HAP-1 (cell line): ENCODE measurements at regions not wholly inside any gene's neighbourhood (a gene's known extent, or its start where the extent isn't known, plus 50 kb on each side); places are given as distances from the start of the nearest gene placed in this dataset.

Source experiments
- DNase-seq, 2 experiments: peaks; one replicate each; pipeline ENCODE4 v3.0.0-alpha.2; 2016 to 2020; ENCODE audit warnings: low spot score in 2 of 2
- H3K27me3 ChIP-seq: fragments of 250-450 bp; sonication (Bioruptor Pico); 2 replicates; pipeline ENCODE4 v1.5.1; 2020; ENCODE audit warnings: low read depth, mild to moderate bottlenecking, moderate library complexity
- H3K36me3 ChIP-seq: fragments of 250-450 bp; sonication (Bioruptor Pico); replicated peaks from 2 replicates; pipeline ENCODE4 v1.5.1; 2020; ENCODE audit warnings: mild to moderate bottlenecking
- H3K4me1 ChIP-seq: fragments of 250-450 bp; sonication (Bioruptor Pico); 2 replicates; pipeline ENCODE4 v1.5.1; 2020; ENCODE audit warnings: mild to moderate bottlenecking
- H3K4me3 ChIP-seq: fragments of 250-450 bp; sonication (Bioruptor Pico); 2 replicates; pipeline ENCODE4 v1.5.1; 2020; ENCODE audit warnings: mild to moderate bottlenecking, moderate library complexity
- H3K9me3 ChIP-seq: fragments of 250-450 bp; sonication (Bioruptor Pico); 2 replicates; pipeline ENCODE4 v1.5.1; 2020; ENCODE audit warnings: mild to moderate bottlenecking, moderate library complexity
- in situ Hi-C: fragments of 300-500 bp; cut with MboI; formaldehyde crosslinking; loops from 3 replicates; pipeline ENCODE4 v1.14.3; 2020; ENCODE audit warnings: low sequenced_read_pairs, inconsistent platforms, mixed read lengths

DNA sequence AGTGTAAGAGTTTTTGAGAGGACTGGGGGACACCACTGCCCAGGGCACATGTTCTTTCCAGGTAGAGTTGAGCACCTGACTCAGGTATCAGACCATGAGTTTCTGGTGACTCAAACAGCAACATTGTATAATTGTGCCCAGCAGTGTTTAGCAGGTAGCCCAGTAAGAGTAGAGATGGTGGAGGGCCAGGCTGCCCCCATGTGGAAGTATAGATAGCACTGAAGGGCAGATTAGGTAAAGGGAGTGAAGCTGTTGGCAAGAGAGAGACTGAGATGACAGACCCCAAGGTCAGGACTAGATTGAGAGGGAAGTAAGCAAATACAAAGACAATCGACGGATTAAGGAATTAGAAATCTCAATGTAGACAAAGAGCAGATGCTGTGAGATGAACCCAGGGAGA is 74.6 kb downstream of the TRIM42 start:
- no peaks in the 10 kb centered on the region for H3K9me3 ChIP-seq
- DNase-seq: no peak
- H3K4me1 ChIP-seq: no peaks in the 10 kb centered on the region
- H3K27me3 ChIP-seq: 0 out of 2 replicates have a peak, but pooled peaks cover 3% of the 10 kb centered on the region
- no peak overlapping the region for H3K4me3 ChIP-seq
- H3K36me3 ChIP-seq: no peaks in the 10 kb centered on the region
- in situ Hi-C loops: no loop called here

DNA sequence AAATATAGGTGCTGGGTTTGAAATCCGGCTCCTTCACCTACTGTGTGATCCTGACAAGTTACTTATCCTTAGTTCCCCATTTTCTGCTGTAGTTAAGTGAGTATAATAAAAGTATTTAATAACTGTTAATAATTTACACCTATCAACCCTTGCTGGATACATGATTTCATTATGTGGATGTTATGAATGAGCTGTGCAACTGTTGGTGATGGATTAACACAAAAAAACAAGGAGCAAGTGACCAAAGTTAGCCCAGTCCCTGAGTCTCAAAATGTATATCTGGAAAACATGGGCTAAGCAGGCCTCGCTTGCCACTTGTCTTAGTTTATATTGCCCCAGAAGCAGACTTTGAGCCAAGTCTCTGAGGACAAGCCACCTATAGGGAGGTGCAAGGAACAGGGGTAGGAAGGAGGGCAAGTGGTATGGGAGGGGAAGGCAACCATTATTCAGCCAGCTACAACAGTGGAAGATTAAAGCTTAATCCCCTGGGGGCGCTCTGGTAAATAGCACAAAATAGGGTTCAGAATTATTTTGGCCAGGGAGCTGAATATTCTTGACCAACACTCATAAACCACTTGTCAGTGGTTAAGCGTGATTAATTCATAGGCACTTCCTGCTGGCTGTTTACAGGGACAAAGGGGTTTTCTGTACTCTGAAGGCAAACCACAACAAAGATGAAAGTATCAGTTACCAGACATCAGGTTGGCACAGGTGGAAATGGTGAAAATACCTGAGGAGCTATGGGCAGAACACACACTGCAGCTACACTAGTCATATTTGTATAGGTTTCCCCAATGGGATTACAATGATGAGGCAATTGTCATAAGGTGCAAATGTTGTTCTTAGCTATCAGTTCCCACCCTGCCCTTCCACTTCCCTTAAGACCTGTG is 76.2 kb downstream of the TRIM42 start:
- Histone ChIP-seq H3K27me3 (0 out of 2 replicates have a peak, but pooled peaks cover 3% of the 10 kb centered on the region), H3K4me3 (no peak overlapping the region), H3K9me3 (no peaks in the 10 kb centered on the region), H3K4me1 (no peaks in the 10 kb centered on the region), H3K36me3 (no peaks in the 10 kb centered on the region)
- no peak for DNase-seq
- in situ Hi-C loops: no loop called here

DNA sequence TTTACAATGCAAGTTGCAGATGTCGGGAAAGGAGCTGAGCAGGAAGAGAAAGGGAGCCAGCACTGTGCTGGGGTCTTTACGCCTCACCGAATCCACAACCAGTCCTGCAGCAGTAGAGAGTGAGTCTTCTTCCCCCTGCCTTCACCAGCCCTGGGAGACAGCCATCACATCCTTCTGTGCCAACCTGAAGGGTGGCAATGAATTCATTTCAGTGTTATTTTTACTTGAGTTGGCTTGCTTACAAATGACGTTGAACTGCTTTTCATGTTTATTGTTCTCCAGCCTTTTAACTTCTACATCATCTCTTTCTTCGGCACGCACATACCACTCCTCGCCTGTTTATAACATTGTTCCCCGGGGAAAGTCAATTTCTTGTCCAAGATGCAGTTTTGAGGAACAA is 77.1 kb downstream of the TRIM42 start:
- DNase-seq: no peak
- in situ Hi-C loops: no loop called here
- Histone ChIP-seq H3K36me3 (no peaks in the 10 kb centered on the region), H3K9me3 (no peaks in the 10 kb centered on the region), H3K27me3 (0 out of 2 replicates have a peak, but pooled peaks cover 3% of the 10 kb centered on the region), H3K4me3 (no peak overlapping the region), H3K4me1 (no peaks in the 10 kb centered on the region)

DNA sequence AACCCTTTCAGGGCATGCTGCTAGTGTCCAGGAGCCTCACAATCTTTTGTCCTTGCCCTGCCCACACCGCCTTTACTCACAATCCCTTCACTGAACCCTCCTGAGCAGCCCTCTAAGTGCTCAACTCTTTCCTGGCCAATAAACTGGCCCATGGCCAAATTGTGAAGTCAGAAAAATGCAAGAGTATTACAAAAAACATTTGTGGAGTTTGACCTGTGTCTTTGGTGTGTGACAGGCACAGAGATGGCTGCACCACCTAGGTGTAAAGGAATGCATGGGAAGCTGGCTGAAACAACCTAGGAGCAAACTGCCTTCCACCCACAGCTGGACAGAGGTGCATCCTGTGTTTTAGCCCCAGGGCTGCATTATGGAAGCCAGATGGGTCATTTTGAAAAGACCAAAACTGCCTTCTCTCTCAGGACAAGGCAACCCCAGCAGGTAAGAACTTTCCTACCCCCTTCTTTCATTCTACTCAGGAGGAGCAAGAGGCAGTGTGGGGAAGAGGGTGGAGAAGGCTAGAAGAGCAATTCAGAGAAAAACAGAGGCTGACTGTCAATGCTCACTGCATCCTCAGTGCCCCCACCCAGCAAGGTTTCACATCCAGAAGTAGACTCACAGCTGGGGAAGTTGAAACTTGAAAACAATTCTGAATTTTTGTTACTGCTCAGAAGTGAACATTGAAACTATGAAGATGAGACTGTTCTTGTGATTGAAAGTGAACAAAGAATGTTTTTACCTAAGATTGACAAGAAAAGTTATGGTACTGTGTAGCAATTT is 78.6 kb downstream of the TRIM42 start:
- no peak for DNase-seq
- Histone ChIP-seq H3K4me1 (no peaks in the 10 kb centered on the region), H3K4me3 (no peak overlapping the region), H3K9me3 (no peaks in the 10 kb centered on the region), H3K36me3 (no peaks in the 10 kb centered on the region), H3K27me3 (no peaks in the 10 kb centered on the region)
- in situ Hi-C loops: no loop called here

DNA sequence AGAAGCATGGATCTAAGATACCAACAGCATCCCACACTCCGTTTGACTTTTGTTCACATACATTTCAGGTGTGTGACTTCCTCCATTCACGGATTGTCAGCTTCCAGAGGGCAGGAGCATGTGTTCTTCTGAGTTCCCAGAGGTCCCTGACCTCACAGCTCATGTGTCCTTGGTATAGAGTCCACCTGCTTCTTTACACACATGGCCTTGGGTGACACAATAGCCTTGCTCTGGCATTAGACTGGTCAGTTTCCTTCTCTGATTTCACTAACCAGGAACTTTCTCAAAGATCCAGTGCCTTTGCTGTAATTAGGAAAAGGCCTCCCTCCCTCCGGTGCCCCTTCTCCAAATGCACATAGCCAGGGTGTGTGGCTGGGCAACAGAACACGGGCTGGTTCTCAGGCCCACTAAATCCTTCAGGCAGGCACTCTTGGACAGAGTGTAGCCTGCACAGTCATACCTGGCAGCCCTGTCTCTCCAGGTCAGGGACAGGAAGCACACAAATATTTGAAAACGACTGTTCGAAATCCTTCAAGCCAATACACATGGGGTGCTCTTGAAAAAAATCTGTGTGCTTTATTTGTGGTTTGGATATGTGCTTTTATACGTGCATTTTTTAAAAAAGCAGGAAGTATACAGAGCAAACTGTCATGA is 81.1 kb downstream of the TRIM42 start:
- Histone ChIP-seq H3K9me3 (no peaks in the 10 kb centered on the region), H3K27me3 (no peaks in the 10 kb centered on the region), H3K4me1 (no peaks in the 10 kb centered on the region), H3K36me3 (no peaks in the 10 kb centered on the region), H3K4me3 (no peak overlapping the region)
- in situ Hi-C loops: no loop called here
- no peak for DNase-seq

DNA sequence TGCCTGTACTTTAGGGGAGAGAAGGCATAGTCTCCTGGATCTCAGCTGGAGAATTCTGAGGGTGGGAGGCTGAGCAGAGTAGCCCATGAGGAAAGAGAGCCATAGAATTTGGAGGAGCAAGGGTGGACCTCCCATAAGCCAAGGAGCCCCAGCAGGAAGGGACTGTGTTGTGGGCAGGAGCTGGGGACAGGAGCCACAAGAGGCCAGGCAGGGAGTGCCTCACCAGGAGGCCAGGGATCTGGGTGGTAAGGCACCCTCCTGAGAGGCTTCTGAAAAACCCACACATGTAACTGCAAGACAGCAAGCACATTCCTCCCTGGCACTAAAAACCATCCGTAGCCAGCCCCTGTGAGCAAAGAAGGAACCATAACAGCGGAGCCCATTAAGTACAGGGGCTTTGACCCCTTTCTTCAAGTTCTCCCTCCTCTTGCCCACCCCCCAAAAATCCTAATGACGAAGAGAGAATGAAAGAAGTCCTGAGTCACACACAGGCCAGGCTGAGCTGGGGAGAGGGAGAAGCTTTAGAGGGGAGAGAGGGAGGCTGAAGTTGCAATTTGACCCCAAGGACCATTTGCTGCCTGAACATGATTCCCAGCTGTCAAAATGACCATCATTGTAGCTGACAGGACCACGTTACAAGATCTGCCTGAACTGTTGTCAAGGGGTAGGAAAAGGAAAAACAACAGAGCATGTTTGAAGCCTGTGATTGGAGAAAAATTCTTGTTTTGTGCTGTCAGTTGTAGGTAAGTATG is 82.6 kb downstream of the TRIM42 start:
- in situ Hi-C loops: no loop called here

DNA sequence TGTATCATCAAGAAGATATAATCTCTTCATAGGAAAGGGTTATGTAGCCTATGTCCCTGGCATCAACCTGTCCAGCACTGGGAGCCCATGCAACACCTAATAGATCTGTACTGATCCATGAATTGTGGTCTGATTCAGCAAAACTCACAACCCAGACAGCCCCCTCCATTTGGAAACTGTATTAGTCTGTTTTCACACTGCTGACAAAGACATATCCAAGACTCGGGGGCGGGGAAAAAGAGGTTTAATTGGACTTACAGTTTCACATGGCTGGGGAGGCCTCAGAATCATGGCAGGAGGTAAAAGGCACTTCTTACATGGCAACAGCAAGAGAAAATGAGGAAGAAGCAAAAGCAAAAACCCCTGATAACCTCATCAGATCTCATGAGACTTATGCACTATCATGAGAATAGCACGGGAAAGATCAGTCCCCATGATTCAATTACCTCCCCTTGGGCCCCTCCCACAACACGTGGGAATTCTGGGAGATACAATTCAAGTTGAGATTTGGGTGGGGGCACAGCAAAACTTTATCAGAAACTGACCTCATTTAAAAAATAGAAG is 83.3 kb downstream of the TRIM42 start:
- no peaks in the 10 kb centered on the region for H3K4me1 ChIP-seq
- in situ Hi-C loops: no loop called here
- H3K4me3 ChIP-seq: no peak overlapping the region

More for the DNA sequence above, 82.6 kb downstream of the TRIM42 start:
- DNase-seq: no peak
- no peaks in the 10 kb centered on the region for H3K4me1 ChIP-seq
- no peaks in the 10 kb centered on the region for H3K9me3 ChIP-seq
- no peak overlapping the region for H3K4me3 ChIP-seq
- no peaks in the 10 kb centered on the region for H3K36me3 ChIP-seq
- H3K27me3 ChIP-seq: no peaks in the 10 kb centered on the region

DNA sequence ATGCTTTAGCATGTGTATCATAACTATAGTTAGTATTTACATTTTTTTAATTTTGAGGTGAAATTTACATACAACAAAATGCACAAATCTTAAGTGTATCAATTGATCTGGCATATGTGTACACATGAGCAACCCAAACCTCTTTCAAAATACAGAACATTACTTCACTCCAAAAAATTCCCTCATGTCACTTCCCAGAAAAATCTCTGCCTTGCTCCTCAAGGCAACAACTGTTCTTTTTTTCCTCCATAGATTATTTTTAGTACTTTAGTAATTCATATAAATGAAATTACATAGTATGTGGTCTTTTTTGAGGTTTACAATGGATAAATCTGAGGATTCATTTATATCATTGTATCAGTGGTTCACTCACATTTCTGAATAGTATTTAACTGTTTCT is 84.9 kb downstream of the TRIM42 start:
- H3K4me3 ChIP-seq: no peak overlapping the region
- H3K27me3 ChIP-seq: no peaks in the 10 kb centered on the region
- no peaks in the 10 kb centered on the region for H3K4me1 ChIP-seq
- H3K9me3 ChIP-seq: no peaks in the 10 kb centered on the region
- H3K36me3 ChIP-seq: no peaks in the 10 kb centered on the region
- DNase-seq: no peak
- in situ Hi-C loops: no loop called here

More for the DNA sequence above, 83.3 kb downstream of the TRIM42 start:
- H3K9me3 ChIP-seq: no peaks in the 10 kb centered on the region
- H3K36me3 ChIP-seq: no peaks in the 10 kb centered on the region
- DNase-seq: no peak
- no peaks in the 10 kb centered on the region for H3K27me3 ChIP-seq

DNA sequence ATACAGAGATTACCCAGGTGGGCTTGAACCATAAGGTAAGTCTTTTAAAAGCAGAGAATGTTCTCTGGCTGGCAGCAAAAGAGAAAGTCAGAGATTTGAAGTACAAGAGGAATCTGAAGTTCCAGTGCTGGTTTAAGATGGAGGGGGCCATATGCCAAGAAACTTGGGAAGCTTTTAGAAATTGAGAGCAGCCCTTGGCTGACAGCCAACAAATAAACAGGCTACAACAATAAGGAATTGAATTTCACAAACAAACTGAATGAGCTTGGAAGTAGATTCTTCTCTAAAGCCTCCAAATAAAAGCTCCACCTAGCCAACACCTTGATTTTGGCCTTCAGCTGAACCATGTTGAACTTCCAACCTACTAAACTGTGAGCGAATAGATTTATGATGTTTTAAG is 85.7 kb downstream of the TRIM42 start:
- DNase-seq: no peak
- Histone ChIP-seq H3K36me3 (no peaks in the 10 kb centered on the region), H3K4me3 (no peak overlapping the region), H3K27me3 (no peaks in the 10 kb centered on the region), H3K9me3 (no peaks in the 10 kb centered on the region), H3K4me1 (no peaks in the 10 kb centered on the region)
- in situ Hi-C loops: no loop called here

DNA sequence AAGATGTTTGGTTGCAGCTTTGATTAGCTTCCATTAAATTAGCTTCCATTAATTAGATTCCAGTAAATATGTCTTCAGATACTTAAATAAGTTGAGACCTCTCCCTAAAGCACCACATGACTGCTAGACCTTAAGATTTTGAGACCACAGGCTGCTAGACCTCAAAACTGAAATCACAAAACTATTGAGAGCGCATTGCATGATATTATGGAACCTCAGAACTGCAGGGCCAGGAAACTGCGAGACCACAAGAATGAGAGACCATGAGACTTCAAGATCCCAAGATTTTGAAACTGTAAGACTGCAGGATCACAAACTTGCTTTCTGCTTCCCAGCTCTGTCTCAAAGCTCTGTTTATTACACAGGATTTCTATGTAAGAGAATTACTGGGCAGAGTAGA is 87.4 kb downstream of the TRIM42 start:
- H3K27me3 ChIP-seq: no peaks in the 10 kb centered on the region
- in situ Hi-C loops: no loop called here
- H3K36me3 ChIP-seq: no peaks in the 10 kb centered on the region
- H3K9me3 ChIP-seq: no peaks in the 10 kb centered on the region
- DNase-seq: no peak
- no peak overlapping the region for H3K4me3 ChIP-seq
- no peaks in the 10 kb centered on the region for H3K4me1 ChIP-seq

DNA sequence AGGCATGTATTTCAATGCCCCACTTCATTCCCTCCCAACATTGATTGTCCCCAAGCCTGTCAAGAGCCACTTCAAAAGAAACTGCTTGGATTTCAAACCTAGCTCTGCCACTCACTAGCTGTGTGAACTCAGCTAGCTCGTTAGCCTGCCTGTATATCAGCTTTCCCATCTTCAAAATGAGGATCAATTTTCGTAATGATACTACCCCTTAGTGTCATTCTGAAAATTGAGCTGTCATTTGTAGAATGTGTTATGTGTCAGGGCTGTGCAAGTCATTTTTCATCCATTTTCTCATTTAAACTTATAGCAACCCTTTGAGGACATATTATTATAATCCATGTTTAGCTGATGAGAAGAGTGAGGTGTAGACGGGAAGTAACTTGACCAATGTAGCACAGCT is 88.6 kb downstream of the TRIM42 start:
- DNase-seq: no peak
- H3K9me3 ChIP-seq: no peaks in the 10 kb centered on the region
- no peaks in the 10 kb centered on the region for H3K4me1 ChIP-seq
- in situ Hi-C loops: no loop called here
- H3K27me3 ChIP-seq: no peaks in the 10 kb centered on the region
- no peaks in the 10 kb centered on the region for H3K36me3 ChIP-seq
- H3K4me3 ChIP-seq: no peak overlapping the region

DNA sequence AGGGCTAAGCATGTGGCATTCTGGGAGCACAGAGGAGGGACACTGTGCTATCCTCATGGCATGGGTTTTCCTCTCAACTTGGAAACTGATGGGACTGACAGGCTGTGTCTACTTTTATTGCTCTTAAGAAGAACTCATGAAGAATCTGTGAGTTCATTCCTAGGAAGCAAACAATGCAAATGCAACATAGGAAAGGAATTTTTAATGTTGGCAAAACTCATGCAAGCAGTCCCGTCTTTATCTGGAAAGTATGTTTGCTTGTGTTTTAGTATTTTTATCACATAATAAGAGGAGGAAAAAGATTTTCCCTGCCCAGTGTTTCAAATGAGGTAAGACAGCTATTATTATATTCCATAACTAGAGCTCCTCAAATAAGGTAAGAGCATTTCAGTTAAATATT is 89.7 kb downstream of the TRIM42 start:
- no peaks in the 10 kb centered on the region for H3K27me3 ChIP-seq
- H3K9me3 ChIP-seq: no peaks in the 10 kb centered on the region
- H3K4me1 ChIP-seq: no peaks in the 10 kb centered on the region
- no peak for DNase-seq
- no peaks in the 10 kb centered on the region for H3K36me3 ChIP-seq
- no peak overlapping the region for H3K4me3 ChIP-seq
- in situ Hi-C loops: no loop called here

DNA sequence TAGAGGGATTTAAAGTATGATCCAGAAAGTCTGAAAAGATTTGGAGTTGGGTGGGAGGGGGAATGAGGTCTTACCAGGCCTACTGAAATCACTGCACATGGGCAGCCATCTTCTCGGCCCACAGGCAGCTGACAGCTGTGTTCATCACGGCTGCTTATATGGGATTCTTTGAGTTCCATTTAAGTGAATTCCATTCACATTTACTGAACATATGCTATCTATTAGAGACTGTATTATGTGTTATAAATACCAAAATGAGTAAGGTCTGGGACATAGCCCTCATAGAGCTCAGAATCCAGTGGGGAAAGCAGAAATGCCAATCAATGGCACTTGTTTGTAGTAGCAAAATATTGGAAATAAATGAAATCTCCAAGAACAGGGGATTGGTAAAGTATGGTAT is 91.1 kb downstream of the TRIM42 start:
- H3K9me3 ChIP-seq: no peaks in the 10 kb centered on the region
- no peak overlapping the region for H3K4me3 ChIP-seq
- no peak for DNase-seq
- H3K4me1 ChIP-seq: no peaks in the 10 kb centered on the region
- H3K36me3 ChIP-seq: no peaks in the 10 kb centered on the region
- in situ Hi-C loops: no loop called here
- no peaks in the 10 kb centered on the region for H3K27me3 ChIP-seq
